GM23338 (cell line): ENCODE measurements at regions not wholly inside any gene's neighbourhood (a gene's known extent, or its start where the extent isn't known, plus 50 kb on each side); places are given as distances from the start of the nearest gene placed in this dataset.

ENCODE experiments used
- ATAC-seq: fragments of 200-7000 bp; cut with Tn5 transposase; 3 replicates; pipeline ENCODE4 v1.9.1; 2020
- DNase-seq: peaks from one replicate; pipeline ENCODE4 v3.0.0-alpha.2; 2015; ENCODE audit warnings: low spot score
- H2AFZ ChIP-seq: fragments of 200-600 bp; sonication (generic); 2 replicates; pipeline ENCODE4 v1.8.0; 2016; ENCODE audit warnings: antibody characterized with exemption, mild to moderate bottlenecking, moderate library complexity
- H3F3A ChIP-seq: fragments of 200-600 bp; sonication (generic); replicated peaks from 2 replicates; pipeline ENCODE4 v1.8.0; 2017; ENCODE audit warnings: antibody characterized with exemption, mixed run types, low read depth
- H3K27ac ChIP-seq: fragments of 200-600 bp; sonication (generic); 2 replicates; pipeline ENCODE4 v1.6.1; 2016; ENCODE audit warnings: low read depth
- H3K27me3 ChIP-seq: fragments of 200-600 bp; sonication (generic); 2 replicates; pipeline ENCODE4 v1.8.0; 2016; ENCODE audit warnings: mild to moderate bottlenecking, mixed run types, moderate library complexity; ENCODE audit not compliant: insufficient read depth
- H3K36me3 ChIP-seq: fragments of 200-600 bp; sonication (generic); 2 replicates; pipeline ENCODE4 v1.8.0; 2016; ENCODE audit warnings: mild to moderate bottlenecking; ENCODE audit not compliant: insufficient read depth
- H3K4me1 ChIP-seq: fragments of 200-600 bp; sonication (generic); 2 replicates; pipeline ENCODE4 v1.8.0; 2016; ENCODE audit warnings: mild to moderate bottlenecking, moderate library complexity; ENCODE audit not compliant: insufficient read depth
- H3K4me2 ChIP-seq: fragments of 200-600 bp; sonication (generic); 2 replicates; pipeline ENCODE4 v1.7.1; 2017; ENCODE audit warnings: mixed run types
- H3K4me3 ChIP-seq: fragments of 200-600 bp; sonication (generic); 2 replicates; pipeline ENCODE4 v1.6.1; 2016; ENCODE audit warnings: mixed run types
- H3K79me2 ChIP-seq: fragments of 200-600 bp; sonication (generic); replicated peaks from 2 replicates; pipeline ENCODE4 v1.8.0; 2017; ENCODE audit warnings: mild to moderate bottlenecking; ENCODE audit not compliant: insufficient read depth
- H3K9me2 ChIP-seq: fragments of 200-600 bp; sonication (generic); 2 replicates; pipeline ENCODE4 v1.8.0; 2017; ENCODE audit not compliant: insufficient read depth
- H4K20me1 ChIP-seq: fragments of 200-600 bp; sonication (generic); replicated peaks from 2 replicates; pipeline ENCODE4 v1.8.0; 2017; ENCODE audit warnings: mild to moderate bottlenecking; ENCODE audit not compliant: insufficient read depth
- H3K27ac Mint-ChIP-seq: 2 replicates; pipeline ENCODE4 v1.8.0; 2020; ENCODE audit warnings: inconsistent platforms, mild to moderate bottlenecking, moderate library complexity, mixed read lengths
- H3K27me3 Mint-ChIP-seq: 3 replicates; pipeline ENCODE4 v1.8.0; 2022; ENCODE audit warnings: low read depth, mild to moderate bottlenecking, moderate library complexity, mixed read lengths, inconsistent platforms; ENCODE audit not compliant: insufficient read depth, poor library complexity
- H3K36me3 Mint-ChIP-seq: 3 replicates; pipeline ENCODE4 v1.8.0; 2021; ENCODE audit warnings: low read depth, mild to moderate bottlenecking, inconsistent platforms, moderate library complexity, mixed read lengths
- H3K4me1 Mint-ChIP-seq: 3 replicates; pipeline ENCODE4 v1.8.0; 2020; ENCODE audit warnings: mild to moderate bottlenecking, inconsistent platforms, mixed read lengths
- H3K4me3 Mint-ChIP-seq: 3 replicates; pipeline ENCODE4 v1.8.0; 2021; ENCODE audit warnings: moderate library complexity, mild to moderate bottlenecking, inconsistent platforms, mixed read lengths
- H3K9me3 Mint-ChIP-seq: 3 replicates; pipeline ENCODE4 v1.8.0; 2020; ENCODE audit warnings: moderate library complexity, mild to moderate bottlenecking, inconsistent platforms, mixed read lengths
- CREB1 ChIP-seq: fragments of 250-450 bp; sonication (Bioruptor Pico); IDR thresholded peaks from 2 replicates; pipeline ENCODE4 v1.5.0; 2020; ENCODE audit warnings: low read depth, mild to moderate bottlenecking, moderate library complexity
- CTCF ChIP-seq, 2 experiments: fragments of 200-600 bp in 1 of 2; sonication (generic) in 1 of 2; conservative IDR thresholded peaks; 2 replicates each; pipeline versions ENCODE4 v1.5.1 to v1.6.1; 2016 to 2017; ENCODE audit warnings: antibody characterized with exemption in 2 of 2, low read depth in 2 of 2, mild to moderate bottlenecking in 2 of 2, moderate library complexity in 1 of 2
- ETS1 ChIP-seq: IDR thresholded peaks from 2 replicates; pipeline ENCODE4 v1.6.1; 2016; ENCODE audit warnings: antibody characterized with exemption
- EZH2 ChIP-seq: fragments of 200-600 bp; sonication (generic); IDR thresholded peaks from one replicate; pipeline ENCODE4 v1.8.0; 2017; ENCODE audit warnings: antibody characterized with exemption, mild to moderate bottlenecking, low read depth; ENCODE audit not compliant: unreplicated experiment
- JUNB ChIP-seq: IDR thresholded peaks from one replicate; pipeline ENCODE4 v1.6.1; 2016; ENCODE audit warnings: antibody characterized with exemption; ENCODE audit not compliant: unreplicated experiment
- POLR2AphosphoS5 ChIP-seq: IDR thresholded peaks from 2 replicates; pipeline ENCODE4 v1.6.1; 2016; ENCODE audit warnings: antibody characterized with exemption, low read depth
- REST ChIP-seq: IDR thresholded peaks from one replicate; pipeline ENCODE4 v1.6.1; 2018; ENCODE audit warnings: antibody characterized with exemption; ENCODE audit not compliant: unreplicated experiment
- STAT1 ChIP-seq: IDR thresholded peaks from one replicate; pipeline ENCODE4 v1.6.1; 2016; ENCODE audit warnings: antibody characterized with exemption; ENCODE audit not compliant: unreplicated experiment
- ZNF331 ChIP-seq: fragments of 250-450 bp; sonication (Bioruptor Pico); IDR thresholded peaks from 2 replicates; pipeline ENCODE4 v1.5.0; 2020; ENCODE audit warnings: low read depth, mild to moderate bottlenecking, moderate library complexity
- ZNF462 ChIP-seq: fragments of 250-450 bp; sonication (Bioruptor Pico); IDR thresholded peaks from 2 replicates; pipeline ENCODE4 v1.5.0; 2020; ENCODE audit warnings: mild to moderate bottlenecking, moderate library complexity

GRCh38 chr9:24824607-24825006 lies 278.9 kb upstream of the IZUMO3 start:
- Histone ChIP-seq H3F3A (no peaks in the 10 kb centered on the region), H3K9me2 (peaks cover 3% of the 10 kb centered on the region; the same call in 1 of the 2 replicates), H3K27me3 (no peaks in the 10 kb centered on the region), H3K27ac (no peak overlapping the region), H2AFZ (no peak overlapping the region), H3K4me1 (no peaks in the 10 kb centered on the region), H3K79me2 (no peaks in the 10 kb centered on the region), H3K36me3 (no peaks in the 10 kb centered on the region), H3K4me2 (no peak overlapping the region), H3K4me3 (no peak overlapping the region), H4K20me1 (no peaks in the 10 kb centered on the region)
- Mint-ChIP-seq H3K9me3 (no peaks in the 10 kb centered on the region), H3K27ac (no peak overlapping the region), H3K27me3 (no peaks in the 10 kb centered on the region), H3K36me3 (no peaks in the 10 kb centered on the region), H3K4me1 (0 out of 3 replicates have a peak, but pooled peaks cover 2% of the 10 kb centered on the region), H3K4me3 (no peak overlapping the region)
- DNase-seq: no peak
- no peak for TF ChIP-seq CREB1 (CRISPR knock-in tag)
- no peak for TF ChIP-seq JUNB
- no peak for TF ChIP-seq ZNF331 (CRISPR knock-in tag)
- no peak for ATAC-seq

- Histone ChIP-seq H3K4me2 (no peak overlapping the region), H3K79me2 (no peaks in the 10 kb centered on the region), H3K27ac (no peak overlapping the region), H3K4me3 (no peak overlapping the region), H3K4me1 (no peaks in the 10 kb centered on the region), H3K36me3 (no peaks in the 10 kb centered on the region), H3K9me2 (no peaks in the 10 kb centered on the region), H3K27me3 (no peaks in the 10 kb centered on the region), H2AFZ (no peak overlapping the region), H4K20me1 (no peaks in the 10 kb centered on the region), H3F3A (no peaks in the 10 kb centered on the region)
- H3K4me1 Mint-ChIP-seq: peaks cover 6% of the 10 kb centered on the region; the same call in 1 of the 3 replicates
- H3K27ac Mint-ChIP-seq: no peak overlapping the region
- no peak for DNase-seq
- H3K27me3 Mint-ChIP-seq: no peaks in the 10 kb centered on the region
- no peak overlapping the region for H3K4me3 Mint-ChIP-seq
- no peaks in the 10 kb centered on the region for H3K9me3 Mint-ChIP-seq
- ATAC-seq: no peak
- no peaks in the 10 kb centered on the region for H3K36me3 Mint-ChIP-seq
- TF ChIP-seq ZNF462 (CRISPR knock-in tag): no peak
- no peak for TF ChIP-seq REST
- no peak for TF ChIP-seq POLR2AphosphoS5
- TF ChIP-seq STAT1: no peak
- TF ChIP-seq CTCF (conservative IDR thresholded peaks at IDR 0.05; ENCODE audit: low read depth in 2 of 2): no peak
- TF ChIP-seq ETS1: no peak
- no peak for TF ChIP-seq EZH2
- TF ChIP-seq JUNB: no peak
These were observed 274.5 kb upstream of the IZUMO3 start for GRCh38 chr9:24820196-24820595.
